KG1 (cell line): ENCODE measurements at regions not wholly inside any gene's neighbourhood (a gene's known extent, or its start where the extent isn't known, plus 50 kb on each side); places are given as distances from the start of the nearest gene placed in this dataset.

Source experiments
- DNase-seq: peaks from one replicate; lab custom pipeline; 2025; lab: John Stamatoyannopoulos, UW

- no peak for DNase-seq
Measured at GRCh38 chr22:26732284-26732683, 74.9 kb downstream of the MIAT start.

GRCh38 chr22:26734339-26735018 is 77.1 kb downstream of the MIAT start:
- no peak for DNase-seq

GRCh38 chr22:26735019-26735409 is 77.6 kb downstream of the MIAT start:
- DNase-seq: no peak

GRCh38 chr22:26737262-26737661 is 79.9 kb downstream of the MIAT start:
- no peak for DNase-seq

DNA sequence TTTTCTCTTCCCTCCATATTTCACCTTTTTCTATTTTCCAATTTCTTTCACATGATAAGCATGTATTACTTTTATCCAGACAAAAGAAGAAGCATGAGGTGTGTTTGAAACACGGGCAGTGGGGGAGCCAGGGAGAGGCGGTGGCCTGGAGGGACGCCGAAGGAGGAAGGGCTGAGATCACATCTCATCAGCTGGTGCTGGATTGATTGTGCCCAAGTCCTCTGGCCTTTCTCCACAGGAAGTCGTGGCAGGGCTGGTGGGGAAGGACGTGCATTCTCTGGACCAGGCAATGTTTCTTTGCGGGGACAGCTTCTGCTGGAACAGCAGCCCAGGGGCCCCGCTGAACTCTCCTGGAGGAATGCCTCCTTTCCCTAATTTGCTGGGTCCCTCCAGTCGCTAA is 82.9 kb downstream of the MIAT start:
- no peak for DNase-seq

DNA sequence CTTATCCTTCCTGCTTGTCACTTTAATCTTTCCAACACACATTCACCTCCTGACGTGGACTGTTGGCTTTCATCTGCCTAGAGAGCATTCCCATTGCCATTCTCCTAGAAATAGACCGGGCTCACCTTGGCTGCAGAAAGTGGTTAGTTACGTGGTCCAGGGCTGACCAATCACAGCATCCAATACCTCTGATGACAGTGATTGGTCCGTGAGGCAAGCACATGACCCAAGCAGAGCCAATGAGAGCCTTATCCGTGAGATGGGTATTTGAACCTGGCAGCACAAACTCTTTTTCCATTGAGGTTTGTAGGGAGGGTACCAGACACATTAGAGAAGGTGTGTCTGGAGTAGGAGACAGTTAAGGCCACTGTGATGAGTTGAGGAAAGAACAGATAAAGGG is 85.8 kb downstream of the MIAT start:
- no peak for DNase-seq

- DNase-seq: no peak
Measured at GRCh38 chr22:26744892-26745808, 87.8 kb downstream of the MIAT start.

DNA sequence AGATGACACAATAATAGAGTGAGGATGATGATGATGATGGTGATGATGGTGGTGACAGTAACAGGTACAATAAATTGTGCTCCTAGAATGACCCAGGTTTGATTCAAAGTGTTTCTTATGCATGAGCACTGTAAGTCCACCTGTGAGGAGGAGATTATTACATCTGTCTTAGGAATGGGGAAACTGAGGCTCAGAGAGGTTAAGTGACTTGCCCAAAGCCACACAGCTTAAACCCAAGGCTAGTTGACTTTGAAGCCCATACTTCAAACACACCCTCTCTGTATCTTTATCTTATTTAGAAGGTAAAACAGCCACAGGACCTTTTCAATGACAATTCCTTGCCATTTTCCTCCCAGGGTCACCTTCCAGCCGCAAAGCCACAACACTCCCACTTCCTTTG is 88.9 kb downstream of the MIAT start:
- no peak for DNase-seq

- no peak for DNase-seq
Measured at GRCh38 chr22:26748845-26749244, 91.5 kb downstream of the MIAT start.

GRCh38 chr22:26751217-26751616 is 93.8 kb downstream of the MIAT start:
- no peak for DNase-seq

DNA sequence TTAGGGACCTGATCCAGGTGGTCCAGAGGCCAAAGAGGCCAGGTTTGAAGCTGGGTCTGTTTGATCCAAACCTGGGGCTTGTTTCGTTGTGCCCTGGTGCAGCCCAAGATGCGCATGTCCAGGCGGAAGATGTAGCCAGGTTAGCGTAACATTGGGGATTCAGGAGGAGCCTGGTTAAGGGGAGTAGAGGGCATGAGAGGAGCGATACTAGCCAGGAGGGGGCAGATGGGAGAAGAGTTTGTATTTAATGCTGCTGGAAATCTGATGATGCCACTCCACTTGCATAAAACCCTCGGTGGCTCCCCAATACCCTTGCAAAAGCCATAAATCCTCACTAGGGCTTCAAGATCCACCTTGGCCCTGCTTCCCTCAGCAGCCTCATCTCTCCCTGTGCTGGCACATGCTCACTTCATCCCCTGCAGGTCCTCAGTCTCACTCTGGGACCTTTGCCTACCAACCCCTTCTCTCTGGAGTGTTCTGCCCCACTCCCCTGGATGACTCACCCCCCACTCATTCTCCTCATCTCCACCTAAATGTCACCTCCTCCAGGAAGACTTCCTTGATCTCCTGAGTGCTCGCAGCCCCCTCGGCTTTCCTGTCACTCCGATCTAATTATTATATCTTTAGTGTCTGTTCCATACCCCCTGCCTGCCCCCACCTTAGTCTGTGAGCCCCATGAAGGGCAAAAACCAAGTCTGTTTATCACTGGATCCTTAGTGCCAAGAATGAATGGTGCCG is 95.9 kb downstream of the MIAT start:
- DNase-seq: no peak

- no peak for DNase-seq
Measured at GRCh38 chr22:26756675-26757293, 99.4 kb downstream of the MIAT start.

- DNase-seq: no peak
Measured at GRCh38 chr22:26757496-26757895, 100.1 kb downstream of the MIAT start.

- DNase-seq: no peak
Measured at GRCh38 chr22:26762503-26763472, 105.4 kb downstream of the MIAT start.

DNA sequence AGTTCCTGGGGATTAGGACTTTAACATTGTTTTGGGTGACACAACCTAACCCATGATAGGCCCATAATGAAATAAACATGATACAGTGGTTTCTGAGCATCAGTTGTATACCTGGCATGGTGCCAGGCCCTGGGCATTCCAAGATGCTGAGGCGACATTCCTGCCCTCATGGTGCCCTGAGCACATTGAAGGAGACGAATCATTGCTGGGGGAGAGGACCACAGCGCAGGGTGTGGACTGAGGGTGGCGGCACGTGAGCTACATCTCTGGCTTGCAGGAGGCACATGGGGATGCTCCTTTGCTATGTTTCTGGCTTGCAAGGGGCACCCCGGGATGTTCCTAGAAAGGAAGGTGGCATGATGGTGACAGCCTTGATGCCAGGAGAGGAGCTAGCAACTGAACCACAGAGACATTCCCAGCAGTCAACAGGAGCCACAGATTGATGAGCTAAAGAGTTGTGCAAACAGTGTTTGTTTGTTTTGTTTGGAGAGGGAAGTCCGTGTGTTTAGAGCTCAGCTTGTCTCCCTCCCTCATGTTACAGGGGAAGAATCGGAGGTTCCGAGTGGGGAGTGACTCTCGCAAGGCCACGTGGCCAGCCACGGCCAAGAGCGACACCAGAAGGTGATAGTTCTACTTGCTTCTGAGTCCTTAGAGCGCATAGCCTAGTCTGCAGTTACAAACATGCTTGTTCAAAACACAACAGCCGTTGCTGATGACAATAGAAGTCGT is 106.4 kb downstream of the MIAT start:
- DNase-seq: no peak

- DNase-seq: no peak
Measured at GRCh38 chr22:26766510-26767350, 109.3 kb downstream of the MIAT start.

DNA sequence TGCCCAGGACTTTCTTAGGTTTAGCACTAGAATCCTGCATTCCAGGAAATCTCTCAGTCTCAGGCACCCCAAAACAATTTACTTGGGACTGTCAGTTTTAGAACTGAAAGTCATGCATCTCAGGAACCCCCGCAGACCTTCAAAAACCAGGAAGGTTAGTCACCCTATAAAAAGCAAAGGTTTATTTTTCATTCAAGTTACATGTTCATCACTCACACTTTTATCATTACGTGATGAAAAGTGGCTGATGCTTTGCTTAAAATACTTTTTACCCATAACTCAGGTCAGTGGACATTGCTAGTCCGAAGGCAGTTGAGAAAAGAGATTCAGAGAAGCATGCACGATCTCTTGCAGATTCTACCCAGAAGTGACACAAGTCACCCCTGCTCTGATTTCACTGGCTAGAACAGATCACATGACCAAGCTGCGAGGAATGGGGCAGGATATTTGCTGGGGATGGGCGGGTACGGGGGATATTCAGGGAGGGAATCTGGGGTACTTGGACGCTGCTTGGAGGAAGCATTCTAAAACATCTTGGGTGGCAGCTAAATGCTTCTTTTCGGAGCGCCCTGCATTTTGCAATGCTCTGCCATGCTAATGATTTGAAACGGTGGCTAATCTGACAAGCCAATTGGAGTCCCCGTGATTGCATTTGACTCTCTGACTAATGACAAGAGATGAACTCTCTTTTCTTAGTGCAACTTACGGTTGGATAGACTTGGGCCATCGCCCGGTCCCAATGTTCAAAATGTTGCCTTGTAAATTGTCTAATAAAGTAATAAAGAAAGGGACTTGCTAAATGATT is 110.2 kb downstream of the MIAT start:
- DNase-seq: no peak

DNA sequence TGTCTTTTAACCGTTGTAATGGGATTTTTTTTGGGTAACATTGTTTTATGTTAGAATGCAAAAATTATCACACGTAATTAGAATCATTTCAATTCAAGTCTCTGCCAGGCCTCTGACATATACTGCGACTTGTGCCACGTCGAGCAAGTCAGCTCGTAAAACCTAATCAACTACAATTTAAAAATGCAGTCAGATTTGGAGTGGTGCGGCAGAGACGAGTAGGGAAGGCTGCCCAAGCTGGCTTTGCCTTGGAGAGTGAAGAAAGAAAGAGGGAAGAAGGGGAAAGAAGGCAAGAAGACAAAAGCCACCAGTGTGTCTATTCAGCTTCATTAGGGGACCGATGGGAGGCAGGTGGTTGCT is 110.7 kb downstream of the MIAT start:
- no peak for DNase-seq

DNA sequence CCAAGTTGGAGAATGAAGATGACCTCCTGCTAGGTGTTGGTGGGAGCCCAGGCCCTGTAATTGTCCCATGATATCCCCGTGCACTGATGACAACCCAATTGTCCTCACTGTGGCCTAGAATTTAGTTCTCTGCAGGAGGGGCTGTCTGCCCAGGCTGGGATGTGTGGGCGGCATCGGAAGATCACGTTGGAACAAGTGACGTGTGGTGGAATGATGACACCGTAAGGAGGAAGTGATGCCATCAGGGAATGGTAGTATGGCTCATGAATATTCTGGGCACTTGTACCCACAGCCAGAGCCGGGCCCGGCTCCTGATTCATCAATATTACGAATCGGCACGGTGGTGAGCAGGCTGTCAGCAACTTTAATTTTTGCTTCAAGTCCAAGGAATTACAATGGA is 111.6 kb downstream of the MIAT start:
- no peak for DNase-seq
